ENCODE measurements at regions not wholly inside any gene's neighbourhood (a gene's known extent, or its start where the extent isn't known, plus 50 kb on each side); places are given as distances from the start of the nearest gene placed in this dataset.
A peak's percentile ranks its signal among the peaks of the same experiment; 100 is the strongest.

- no peak for TF ChIP-seq CTCF (IDR thresholded peaks at IDR 0.05)
- FAIRE-seq = no peak
- Histone ChIP-seq H3K27ac (no peak overlapping the region), H3K4me1 (no peaks in the 10 kb centered on the region), H3K36me3 (no peaks in the 10 kb centered on the region), H3K9me3 (no peaks in the 10 kb centered on the region), H3K27me3 (no peaks in the 10 kb centered on the region), H3K4me3 (no peak overlapping the region)
- no peak for DNase-seq
- no peak for ATAC-seq
- intact Hi-C loops (cut with DNase I) = no loop called here
- 86% methylated on average over 11 of the region's 11 CpGs for whole genome bisulfite sequencing, 2 donors
These were observed 79.0 kb upstream of the RAI14 start for GRCh38 chr5:34576891-34577666.

- intact Hi-C loops (cut with DNase I) = no loop called here
- Histone ChIP-seq H3K4me3 (no peak overlapping the region), H3K36me3 (no peaks in the 10 kb centered on the region), H3K27me3 (no peaks in the 10 kb centered on the region), H3K27ac (no peak overlapping the region), H3K4me1 (peaks cover 0 to 6% (median 0%) of the 10 kb centered on the region in 3 donors), H3K9me3 (no peaks in the 10 kb centered on the region)
- no peak for DNase-seq
- FAIRE-seq = no peak
- ATAC-seq = no peak
- no peak for TF ChIP-seq CTCF (IDR thresholded peaks at IDR 0.05)
- WGBS, 2 donors = 100% methylated on average over 1 of the region's 1 CpG
These were observed 77.2 kb upstream of the RAI14 start for GRCh38 chr5:34578962-34579361.

GRCh38 chr5:34580983-34581382 is 75.1 kb upstream of the RAI14 start:
- no peak for ATAC-seq

GRCh38 chr5:34582371-34582770 is 73.8 kb upstream of the RAI14 start:
- FAIRE-seq (no peak), DNase-seq (peak in 3 of 6 donors; percentile 23 to 37 (median 29)), ATAC-seq (peak in 3 of 4 donors; percentile 19 to 46 (median 22))
- no peaks in the 10 kb centered on the region for H3K9me3 ChIP-seq
- intact Hi-C loops (cut with DNase I) = no loop called here
- WGBS, 2 donors = 54 to 61% methylated on average over 3 of the region's 3 CpGs
- no peaks in the 10 kb centered on the region for H3K27me3 ChIP-seq
- no peak overlapping the region for H3K27ac ChIP-seq
- H3K4me3 ChIP-seq = no peak overlapping the region
- TF ChIP-seq CTCF (IDR thresholded peaks at IDR 0.05) = no peak
- peaks cover 0 to 20% (median 0%) of the 10 kb centered on the region in 3 donors for H3K4me1 ChIP-seq
- H3K36me3 ChIP-seq = no peaks in the 10 kb centered on the region

More at GRCh38 chr5:34580983-34581382, 75.1 kb upstream of the RAI14 start:
- H3K9me3 ChIP-seq = no peaks in the 10 kb centered on the region
- WGBS, 2 donors = 85% methylated on average over 7 of the region's 7 CpGs
- no peak for FAIRE-seq
- intact Hi-C loops (cut with DNase I) = no loop called here
- no peaks in the 10 kb centered on the region for H3K27me3 ChIP-seq
- H3K36me3 ChIP-seq = no peaks in the 10 kb centered on the region
- TF ChIP-seq CTCF (IDR thresholded peaks at IDR 0.05) = no peak
- peaks cover 0 to 14% (median 0%) of the 10 kb centered on the region in 3 donors for H3K4me1 ChIP-seq
- DNase-seq = no peak
- H3K4me3 ChIP-seq = no peak overlapping the region
- no peak overlapping the region for H3K27ac ChIP-seq

- Histone ChIP-seq H3K36me3 (no peaks in the 10 kb centered on the region), H3K27me3 (no peaks in the 10 kb centered on the region), H3K4me3 (no peak overlapping the region), H3K27ac (peak overlapping the region in 1 of 4 donors; percentile 13), H3K9me3 (no peaks in the 10 kb centered on the region), H3K4me1 (peaks cover 0 to 20% (median 0%) of the 10 kb centered on the region in 3 donors)
- no peak for ATAC-seq
- DNase-seq = no peak
- TF ChIP-seq CTCF (IDR thresholded peaks at IDR 0.05) = no peak
- FAIRE-seq = no peak
- intact Hi-C loops (cut with DNase I) = no loop called here
These were observed 73.0 kb upstream of the RAI14 start for GRCh38 chr5:34583167-34583566.
